ENCODE measurements at regions not wholly inside any gene's neighbourhood (a gene's known extent, or its start where the extent isn't known, plus 50 kb on each side); places are given as distances from the start of the nearest gene placed in this dataset.

DNA sequence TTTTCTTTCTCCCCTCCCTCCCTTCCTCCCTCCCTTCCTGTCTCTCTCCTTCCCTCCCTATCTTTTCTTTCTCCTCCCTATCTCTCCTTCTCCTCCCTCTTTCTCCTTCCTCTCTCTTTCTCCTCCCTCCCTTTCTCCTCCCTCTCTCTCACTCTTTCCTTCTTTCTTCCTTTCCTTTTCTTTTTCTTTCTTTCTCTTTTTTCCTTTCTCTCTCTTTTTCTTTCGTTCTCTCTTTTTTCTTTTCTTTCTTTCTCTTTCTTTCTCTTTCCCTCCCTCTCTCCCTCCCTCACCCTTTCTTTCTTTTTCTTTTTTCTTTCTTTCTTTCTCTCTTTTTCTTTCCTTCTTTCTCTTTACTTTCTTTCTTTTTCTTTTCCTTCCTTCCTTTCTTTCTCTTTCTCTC, 169.7 kb upstream of the LINC00305 start:
- H3K27ac ChIP-seq, result no peak overlapping the region
- no peak overlapping the region for H3K4me3 ChIP-seq

DNA sequence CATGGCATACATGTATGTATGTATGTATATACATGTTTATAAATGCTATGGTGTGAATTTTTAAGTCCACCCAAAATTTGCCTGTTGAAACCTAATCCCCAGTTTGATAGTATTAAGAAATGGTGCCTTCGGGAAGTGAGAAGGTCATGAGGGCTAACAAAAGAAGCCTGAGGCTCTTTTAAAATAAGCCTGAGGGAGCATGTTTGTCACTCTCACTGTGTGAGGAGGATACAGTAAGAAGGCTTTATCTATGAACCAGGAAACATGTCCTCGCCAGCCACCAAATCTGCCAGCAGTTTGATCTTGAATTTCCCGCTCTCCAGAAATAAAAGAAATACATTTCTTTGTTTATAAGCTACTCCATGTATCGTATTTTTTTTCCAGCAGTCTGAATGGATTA, 163.0 kb upstream of the LINC00305 start:
- no peak overlapping the region for H3K4me3 ChIP-seq
- H3K27ac ChIP-seq, result no peak overlapping the region

GRCh38 chr18:64295839-64296238, 147.0 kb upstream of the LINC00305 start:
- H3K4me3 ChIP-seq, result no peak overlapping the region
- H3K27ac ChIP-seq, result no peak overlapping the region

- Histone ChIP-seq H3K4me3 (no peak overlapping the region), H3K27ac (no peak overlapping the region)
Observed at GRCh38 chr18:64294967-64295366, 146.1 kb upstream of the LINC00305 start.

DNA sequence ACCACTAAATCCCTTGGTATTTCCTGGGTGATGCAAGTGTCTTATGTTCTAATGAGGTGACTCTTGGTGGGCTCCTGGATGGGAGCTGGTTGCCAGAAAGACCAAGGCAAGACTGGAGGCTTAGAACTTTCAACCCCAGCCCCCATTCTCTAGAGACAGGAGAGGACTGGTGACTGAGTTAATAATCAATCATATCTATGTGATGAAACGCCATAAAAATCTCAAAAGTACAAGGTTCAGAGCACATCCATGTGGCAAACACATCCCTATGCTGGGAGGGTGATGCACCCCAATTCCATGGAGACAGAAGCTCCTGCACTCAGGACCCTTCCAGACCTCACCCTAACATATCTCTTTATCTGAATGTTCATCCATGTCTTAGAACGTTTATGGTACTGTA, 139.5 kb upstream of the LINC00305 start:
- Histone ChIP-seq H3K4me3 (no peak overlapping the region), H3K27ac (no peak overlapping the region)

GRCh38 chr18:64287926-64288325, 139.0 kb upstream of the LINC00305 start:
- H3K4me3 ChIP-seq, result no peak overlapping the region
- H3K27ac ChIP-seq, result no peak overlapping the region

GRCh38 chr18:64283059-64283458, 134.2 kb upstream of the LINC00305 start:
- H3K4me3 ChIP-seq, result no peak overlapping the region
- no peak overlapping the region for H3K27ac ChIP-seq

DNA sequence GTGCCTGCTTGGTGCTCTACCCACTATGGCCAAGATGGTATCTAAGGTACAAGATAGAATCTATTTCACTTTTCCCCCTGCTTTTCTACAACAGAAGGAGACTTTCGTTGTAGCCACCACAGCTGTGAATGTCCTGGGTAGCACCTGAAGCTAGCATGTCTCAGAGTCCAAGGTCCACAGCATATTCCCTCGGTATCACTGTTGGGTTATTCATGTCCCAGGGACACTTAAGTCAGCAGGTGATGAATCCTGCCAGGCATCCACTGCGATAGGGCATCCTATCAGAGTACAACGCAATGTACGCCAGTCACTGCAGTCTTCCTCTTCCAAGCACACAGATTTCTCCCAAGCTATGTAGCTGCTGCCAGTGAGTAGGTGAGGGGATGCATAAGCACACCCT, 129.1 kb upstream of the LINC00305 start:
- Histone ChIP-seq H3K27ac (no peak overlapping the region), H3K4me3 (no peak overlapping the region)

GRCh38 chr18:64276311-64277090, 127.6 kb upstream of the LINC00305 start:
- Histone ChIP-seq H3K4me3 (no peak overlapping the region), H3K27ac (no peak overlapping the region)

DNA sequence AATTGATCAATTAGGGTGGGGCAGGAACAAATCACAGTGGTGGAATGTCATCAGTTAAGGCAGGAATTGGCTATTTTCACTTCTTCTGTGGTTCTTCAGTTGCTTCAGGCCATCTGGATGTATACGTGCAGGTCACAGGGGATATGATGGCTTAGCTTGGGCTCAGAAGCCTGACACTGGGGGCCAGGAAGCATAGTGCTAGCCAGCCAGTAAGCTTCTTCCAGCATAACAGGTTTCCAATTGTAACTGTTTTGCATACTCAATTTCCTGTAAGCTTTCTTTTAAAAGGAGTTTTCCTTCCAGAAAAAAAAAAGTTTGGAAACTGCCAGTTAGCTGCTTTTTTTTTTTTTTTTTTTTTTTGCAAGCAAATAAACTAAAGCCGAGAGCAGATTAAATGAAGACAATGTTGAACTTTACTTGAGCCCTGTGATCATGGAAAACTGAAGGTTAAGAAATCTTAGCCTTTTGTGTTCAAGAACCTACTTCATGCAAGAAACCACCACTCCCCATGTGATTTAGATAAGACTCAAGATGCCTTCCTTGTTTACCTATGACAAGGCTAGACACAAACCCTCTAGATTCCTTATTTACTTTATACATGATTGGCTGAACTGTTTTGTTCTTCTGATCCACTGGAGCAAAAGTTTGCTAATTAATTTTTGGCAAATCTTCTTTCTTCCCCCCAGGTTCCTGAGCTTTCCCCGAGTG, 126.9 kb upstream of the LINC00305 start:
- Histone ChIP-seq H3K27ac (no peak overlapping the region), H3K4me3 (no peak overlapping the region)

- H3K27ac ChIP-seq, result no peak overlapping the region
- H3K4me3 ChIP-seq, result no peak overlapping the region
Observed at GRCh38 chr18:64273724-64274123, 124.8 kb upstream of the LINC00305 start.

DNA sequence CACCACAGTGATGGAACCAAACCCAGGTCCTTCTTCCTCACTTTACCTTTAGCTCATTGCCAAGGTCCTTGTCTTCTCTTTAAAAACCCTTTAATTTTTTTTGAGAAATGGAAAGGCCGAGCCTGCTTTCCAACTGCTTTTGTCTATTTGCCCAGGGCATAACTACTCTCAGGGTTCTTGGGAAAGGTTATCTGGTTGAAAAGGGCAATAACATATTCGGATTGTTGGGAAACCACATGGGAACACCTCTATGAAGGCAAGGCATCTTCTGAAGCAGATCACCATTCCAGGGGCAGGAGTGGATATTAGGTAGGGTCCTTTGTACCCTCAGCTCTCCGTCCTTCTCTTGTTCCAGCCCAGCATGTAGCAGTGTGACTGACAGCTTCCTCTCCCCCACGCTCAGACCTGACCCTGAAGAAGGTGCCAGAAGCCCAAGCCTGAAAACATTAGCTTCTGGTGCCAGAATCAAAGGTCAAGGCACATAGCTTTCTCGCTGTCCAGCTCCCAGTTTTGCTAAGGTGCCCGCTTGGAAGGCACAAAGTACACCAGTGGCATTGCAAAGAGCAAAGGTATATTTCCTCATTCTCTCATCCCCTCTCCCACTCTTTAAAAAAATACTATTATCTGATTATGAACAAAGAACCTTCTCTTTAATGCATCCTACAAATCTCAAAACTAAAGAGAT, 123.2 kb upstream of the LINC00305 start:
- H3K4me3 ChIP-seq, result no peak overlapping the region
- H3K27ac ChIP-seq, result no peak overlapping the region

DNA sequence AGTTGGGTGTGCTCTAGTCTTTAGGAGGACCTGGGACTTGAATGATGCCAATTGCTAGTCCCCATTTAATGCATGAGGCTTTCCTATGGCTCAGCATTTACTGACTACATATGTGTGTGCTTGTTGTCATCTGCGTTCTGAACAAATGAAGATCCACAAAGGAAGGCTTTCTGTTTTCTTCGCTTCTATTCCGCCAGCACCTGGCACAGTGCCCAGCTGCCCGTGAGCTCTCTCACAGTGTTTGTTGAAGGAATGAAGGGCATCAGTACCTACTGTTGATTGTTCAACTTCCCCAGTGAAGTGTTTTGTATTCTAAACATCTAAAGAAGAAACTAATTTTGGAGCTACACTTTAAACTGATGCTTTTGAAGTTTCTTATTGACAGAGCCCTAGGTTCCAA, 122.4 kb upstream of the LINC00305 start:
- Histone ChIP-seq H3K4me3 (no peak overlapping the region), H3K27ac (no peak overlapping the region)

DNA sequence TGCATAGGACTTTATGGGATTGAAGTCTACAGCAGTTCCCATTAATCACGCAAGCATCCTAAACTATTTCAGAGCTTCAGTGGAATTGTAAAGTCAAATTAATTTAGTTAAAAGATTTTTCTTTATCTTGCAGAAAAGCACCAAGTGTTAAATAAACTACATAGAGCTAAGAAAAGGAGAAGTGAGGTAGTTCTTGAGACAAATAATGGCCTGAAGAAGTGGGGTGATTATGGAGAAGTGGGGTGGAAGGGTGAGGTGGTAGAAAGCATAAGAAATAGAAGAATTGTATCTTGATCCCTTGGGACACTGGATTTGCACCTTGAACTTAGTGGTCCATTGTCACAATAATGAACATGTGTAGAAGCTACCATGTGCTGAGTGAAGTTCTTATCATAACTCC, 121.7 kb upstream of the LINC00305 start:
- Histone ChIP-seq H3K4me3 (no peak overlapping the region), H3K27ac (no peak overlapping the region)

- H3K4me3 ChIP-seq, result no peak overlapping the region
- H3K27ac ChIP-seq, result no peak overlapping the region
Observed at GRCh38 chr18:64270121-64270520, 121.2 kb upstream of the LINC00305 start.

GRCh38 chr18:64264171-64264570, 115.3 kb upstream of the LINC00305 start:
- Histone ChIP-seq H3K4me3 (no peak overlapping the region), H3K27ac (no peak overlapping the region)

- H3K27ac ChIP-seq, result no peak overlapping the region
- no peak overlapping the region for H3K4me3 ChIP-seq
Observed at GRCh38 chr18:64260810-64261209, 111.9 kb upstream of the LINC00305 start.

- Histone ChIP-seq H3K4me3 (no peak overlapping the region), H3K27ac (no peak overlapping the region)
Observed at GRCh38 chr18:64259871-64260270, 111.0 kb upstream of the LINC00305 start.

DNA sequence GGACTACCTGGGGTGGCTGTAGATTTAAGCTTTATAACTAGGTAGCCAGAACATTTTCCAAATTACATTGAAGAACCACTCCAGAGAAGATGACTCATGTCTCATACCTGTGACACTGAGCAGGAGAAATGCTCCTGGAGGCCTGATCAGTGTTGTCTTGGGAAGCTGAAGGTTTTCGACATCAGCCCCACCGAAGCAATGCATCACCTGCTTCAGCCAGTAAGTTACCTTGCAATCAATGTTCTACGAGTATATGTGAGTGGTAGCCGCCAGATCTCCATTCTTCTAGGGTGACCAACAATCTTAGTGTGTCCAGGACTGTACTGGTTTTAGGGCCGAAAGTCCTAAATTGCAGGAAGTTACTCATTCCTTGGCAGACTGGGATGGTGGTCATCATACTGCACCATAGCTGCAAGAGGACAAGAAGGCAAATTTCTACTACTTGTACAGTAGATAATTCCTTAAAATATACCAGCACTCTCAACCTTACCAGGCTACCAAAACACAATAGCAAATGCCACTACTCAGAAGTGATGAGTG, 109.3 kb upstream of the LINC00305 start:
- H3K4me3 ChIP-seq, result no peak overlapping the region
- H3K27ac ChIP-seq, result no peak overlapping the region

GRCh38 chr18:64254399-64255093, 105.7 kb upstream of the LINC00305 start:
- Histone ChIP-seq H3K27ac (no peak overlapping the region), H3K4me3 (no peak overlapping the region)

Measured in skin epidermis (tissue), 12 donors.